ENCODE measurements at regions not wholly inside any gene's neighbourhood (a gene's known extent, or its start where the extent isn't known, plus 50 kb on each side); places are given as distances from the start of the nearest gene placed in this dataset.

DNA sequence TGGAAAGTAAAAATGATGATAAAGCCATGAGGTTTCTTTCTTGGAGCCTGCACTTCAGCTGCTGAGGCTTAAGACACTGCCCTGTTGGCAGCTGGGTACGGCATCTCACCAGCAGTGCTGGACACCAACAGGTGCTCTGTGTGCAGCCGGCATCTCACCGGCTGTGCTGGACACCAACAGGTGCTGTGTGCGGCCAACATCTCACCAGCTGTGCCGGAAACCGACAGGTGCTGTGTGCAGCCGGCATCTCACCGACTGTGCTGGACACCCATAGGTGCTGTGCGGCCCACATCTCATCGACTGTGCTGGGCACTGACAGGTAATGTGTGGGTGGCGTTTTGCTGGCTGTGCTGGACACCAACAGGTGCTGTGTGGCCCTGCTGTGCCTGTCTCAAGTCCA lies 190.8 kb downstream of the TMEM18 start:
- Histone ChIP-seq H3K9me3 (no peaks in the 10 kb centered on the region), H3K27ac (no peak overlapping the region), H3K4me1 (ENCODE audit: control insufficient read depth in 1 of 2, low read depth in 2 of 2) (no peaks in the 10 kb centered on the region), H3K36me3 (no peaks in the 10 kb centered on the region), H3K27me3 (replicated peaks; ENCODE audit: insufficient read depth) (no peaks in the 10 kb centered on the region), H3K4me3 (no peak overlapping the region)
- DNase-seq (ENCODE audit: low spot score) (no peak), ATAC-seq (ENCODE audit: insufficient number of reproducible peaks, low FRiP score, low read depth) (no peak)
- TF ChIP-seq, protein P1, sequence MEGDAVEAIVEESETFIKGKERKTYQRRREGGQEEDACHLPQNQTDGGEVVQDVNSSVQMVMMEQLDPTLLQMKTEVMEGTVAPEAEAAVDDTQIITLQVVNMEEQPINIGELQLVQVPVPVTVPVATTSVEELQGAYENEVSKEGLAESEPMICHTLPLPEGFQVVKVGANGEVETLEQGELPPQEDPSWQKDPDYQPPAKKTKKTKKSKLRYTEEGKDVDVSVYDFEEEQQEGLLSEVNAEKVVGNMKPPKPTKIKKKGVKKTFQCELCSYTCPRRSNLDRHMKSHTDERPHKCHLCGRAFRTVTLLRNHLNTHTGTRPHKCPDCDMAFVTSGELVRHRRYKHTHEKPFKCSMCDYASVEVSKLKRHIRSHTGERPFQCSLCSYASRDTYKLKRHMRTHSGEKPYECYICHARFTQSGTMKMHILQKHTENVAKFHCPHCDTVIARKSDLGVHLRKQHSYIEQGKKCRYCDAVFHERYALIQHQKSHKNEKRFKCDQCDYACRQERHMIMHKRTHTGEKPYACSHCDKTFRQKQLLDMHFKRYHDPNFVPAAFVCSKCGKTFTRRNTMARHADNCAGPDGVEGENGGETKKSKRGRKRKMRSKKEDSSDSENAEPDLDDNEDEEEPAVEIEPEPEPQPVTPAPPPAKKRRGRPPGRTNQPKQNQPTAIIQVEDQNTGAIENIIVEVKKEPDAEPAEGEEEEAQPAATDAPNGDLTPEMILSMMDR (IDR thresholded peaks at IDR 0.05), result no peak

DNA sequence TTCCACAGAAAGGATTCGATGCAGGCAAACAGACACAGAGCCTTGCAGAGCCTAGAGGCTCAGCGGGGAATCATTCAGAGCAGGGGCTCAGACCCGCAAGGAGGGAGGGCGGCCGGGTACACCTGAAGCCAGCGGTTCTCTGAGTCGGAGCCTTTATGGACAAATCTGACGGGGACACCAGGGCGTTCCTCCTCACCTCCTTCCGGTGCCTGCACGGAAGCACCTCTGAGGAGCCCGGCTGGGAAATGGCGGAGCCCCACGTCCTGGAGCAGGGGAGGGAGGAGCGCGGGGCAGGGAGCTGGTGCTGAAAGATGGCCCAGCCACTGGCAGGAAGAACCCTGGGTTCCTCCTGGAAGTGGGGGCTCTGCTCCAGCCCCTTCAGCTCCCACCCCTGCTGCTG lies 193.5 kb upstream of the ALKAL2 start:
- Histone ChIP-seq H3K4me3 (no peak overlapping the region), H3K4me1 (ENCODE audit: control insufficient read depth in 1 of 2, low read depth in 2 of 2) (no peaks in the 10 kb centered on the region)
- no peak for ATAC-seq (ENCODE audit: insufficient number of reproducible peaks, low FRiP score, low read depth)

DNA sequence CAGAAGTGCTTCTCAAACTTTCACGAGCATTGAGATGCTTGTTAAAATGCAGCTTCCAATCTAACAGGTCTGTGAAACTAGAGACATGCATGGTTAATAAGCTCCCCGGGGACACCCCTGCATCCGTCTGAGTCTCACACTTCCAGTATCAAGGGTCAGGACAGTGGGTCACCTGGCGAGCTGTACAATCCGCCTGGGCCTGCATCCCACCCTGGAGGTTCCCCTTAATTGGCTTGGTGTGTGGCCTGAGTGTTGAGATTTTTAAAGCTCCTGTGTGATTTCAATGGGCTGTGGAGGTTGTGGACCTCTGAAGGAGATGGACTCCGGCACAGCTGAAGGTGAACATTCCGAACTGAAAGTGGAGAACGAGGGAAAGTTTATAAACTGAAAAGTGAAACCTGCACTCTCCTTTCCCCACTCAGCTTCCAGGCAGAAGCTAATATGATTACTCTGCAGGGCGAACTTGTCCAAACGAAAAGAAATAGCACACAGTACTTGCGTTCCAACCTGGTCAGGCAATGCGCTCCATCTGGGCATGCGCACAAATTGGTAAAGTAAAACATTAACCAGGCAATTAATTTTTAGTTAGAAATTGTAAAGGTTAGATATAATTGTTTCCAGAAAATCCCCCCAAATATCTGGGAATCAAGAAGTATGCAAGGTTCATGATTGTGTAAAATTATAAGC lies 191.7 kb upstream of the ALKAL2 start:
- H3K27ac ChIP-seq, result no peak overlapping the region
- no peak for DNase-seq (ENCODE audit: low spot score)
- H3K27me3 ChIP-seq (replicated peaks; ENCODE audit: insufficient read depth), result no peaks in the 10 kb centered on the region
- H3K4me1 ChIP-seq (ENCODE audit: control insufficient read depth in 1 of 2, low read depth in 2 of 2), result no peaks in the 10 kb centered on the region
- ATAC-seq (ENCODE audit: insufficient number of reproducible peaks, low FRiP score, low read depth), result no peak
- H3K4me3 ChIP-seq, result no peak overlapping the region
- no peaks in the 10 kb centered on the region for H3K36me3 ChIP-seq
- TF ChIP-seq, protein P1 (IDR thresholded peaks at IDR 0.05), result no peak
- H3K9me3 ChIP-seq, result no peaks in the 10 kb centered on the region

More for the DNA sequence above, 193.5 kb upstream of the ALKAL2 start:
- Histone ChIP-seq H3K9me3 (no peaks in the 10 kb centered on the region), H3K27ac (no peak overlapping the region), H3K27me3 (replicated peaks; ENCODE audit: insufficient read depth) (no peaks in the 10 kb centered on the region), H3K36me3 (no peaks in the 10 kb centered on the region)
- DNase-seq (ENCODE audit: low spot score), result no peak
- TF ChIP-seq, protein P1 (IDR thresholded peaks at IDR 0.05), result no peak

DNA sequence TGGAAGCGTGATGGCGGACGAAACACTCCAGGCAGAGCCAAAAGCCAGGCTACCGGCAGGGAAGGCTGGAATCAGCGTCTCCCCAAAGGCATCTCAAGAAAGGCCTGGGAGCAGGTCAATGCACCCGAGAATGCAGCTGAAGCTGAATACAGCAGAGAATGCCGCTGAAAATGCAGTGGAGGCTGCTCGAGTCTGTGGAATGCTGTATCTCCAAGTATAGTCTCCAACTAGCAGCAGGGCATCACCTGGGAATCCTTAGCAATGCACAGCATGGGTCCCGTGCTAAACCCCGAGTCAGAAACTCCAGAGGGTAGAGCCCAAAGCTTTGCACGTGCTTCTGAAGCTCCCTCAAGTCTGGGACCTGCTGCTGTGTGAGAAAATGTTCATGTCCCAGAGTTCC lies 191.1 kb upstream of the ALKAL2 start:
- H3K27ac ChIP-seq, result no peak overlapping the region
- ATAC-seq (ENCODE audit: insufficient number of reproducible peaks, low FRiP score, low read depth) (no peak), DNase-seq (ENCODE audit: low spot score) (no peak)
- TF ChIP-seq, protein P1 (IDR thresholded peaks at IDR 0.05), result no peak
- no peak overlapping the region for H3K4me3 ChIP-seq
- no peaks in the 10 kb centered on the region for H3K4me1 ChIP-seq (ENCODE audit: control insufficient read depth in 1 of 2, low read depth in 2 of 2)
- H3K36me3 ChIP-seq, result no peaks in the 10 kb centered on the region
- no peaks in the 10 kb centered on the region for H3K27me3 ChIP-seq (replicated peaks; ENCODE audit: insufficient read depth)
- H3K9me3 ChIP-seq, result no peaks in the 10 kb centered on the region

DNA sequence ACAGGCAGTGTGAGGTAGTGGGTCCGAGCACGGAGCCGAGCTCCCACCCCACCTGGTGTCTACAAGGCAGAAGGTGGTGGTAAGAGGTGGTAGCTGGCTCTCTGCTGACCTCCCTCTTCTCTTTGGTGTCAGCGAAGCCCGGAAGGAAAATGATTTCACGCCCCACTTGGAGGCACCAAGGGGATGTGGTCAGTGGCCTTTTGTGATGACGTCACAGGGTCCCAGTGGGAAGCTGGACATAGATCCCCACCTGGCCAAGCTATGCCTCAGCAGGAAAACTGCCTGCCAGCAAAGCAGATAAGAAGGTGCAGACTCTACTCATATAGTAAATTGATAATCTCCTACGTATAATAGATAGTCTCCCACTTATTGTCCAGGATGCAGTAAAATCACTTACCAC lies 183.7 kb upstream of the ALKAL2 start:
- Histone ChIP-seq H3K9me3 (peaks cover 4% of the 10 kb centered on the region), H3K4me1 (ENCODE audit: control insufficient read depth in 1 of 2, low read depth in 2 of 2) (peaks cover 0 to 9% of the 10 kb centered on the region in 2 donors), H3K27me3 (replicated peaks; ENCODE audit: insufficient read depth) (no peaks in the 10 kb centered on the region), H3K36me3 (no peaks in the 10 kb centered on the region), H3K27ac (no peak overlapping the region), H3K4me3 (no peak overlapping the region)
- DNase-seq (ENCODE audit: low spot score) (no peak), ATAC-seq (ENCODE audit: insufficient number of reproducible peaks, low FRiP score, low read depth) (no peak)
- TF ChIP-seq, protein P1 (IDR thresholded peaks at IDR 0.05), result no peak
